GM18499 (cell line): ENCODE measurements at regions not wholly inside any gene's neighbourhood (a gene's known extent, or its start where the extent isn't known, plus 50 kb on each side); places are given as distances from the start of the nearest gene placed in this dataset.

Experiments used
- ATAC-seq: cut with Tn5 transposase; IDR thresholded peaks from one replicate; pipeline ENCODE4 v1.9.1; 2021; ENCODE audit warnings: moderate number of reproducible peaks; ENCODE audit not compliant: insufficient read depth, unreplicated experiment

- no peak for ATAC-seq
Observed at GRCh38 chr12:115859231-115859630, 418.3 kb downstream of the MED13L start.

GRCh38 chr12:115857923-115858322 lies 419.6 kb downstream of the MED13L start:
- ATAC-seq: no peak

GRCh38 chr12:115857160-115857920 lies 420.2 kb downstream of the MED13L start:
- no peak for ATAC-seq

GRCh38 chr12:115852054-115852453 lies 425.4 kb downstream of the MED13L start:
- ATAC-seq: no peak

DNA sequence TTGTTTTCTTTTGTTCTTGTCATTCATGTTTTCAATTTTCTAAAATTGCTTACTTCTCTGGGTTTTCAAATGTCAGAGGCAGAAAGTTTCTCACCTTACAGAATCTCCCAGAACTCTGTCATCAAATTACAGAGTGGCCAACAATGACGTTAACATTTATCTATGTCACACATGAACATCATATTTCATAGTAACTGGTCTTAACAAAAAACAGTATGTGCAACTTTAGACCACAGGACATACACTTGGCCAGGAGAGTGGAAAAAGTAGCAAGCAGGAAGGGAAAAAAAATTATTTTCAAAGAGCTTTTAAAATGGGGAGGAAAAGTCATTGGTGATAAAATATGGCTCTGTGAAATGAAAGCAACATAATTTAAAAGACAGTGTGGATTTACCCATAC lies 426.5 kb downstream of the MED13L start:
- ATAC-seq: no peak

GRCh38 chr12:115849262-115849943 lies 428.1 kb downstream of the MED13L start:
- no peak for ATAC-seq

DNA sequence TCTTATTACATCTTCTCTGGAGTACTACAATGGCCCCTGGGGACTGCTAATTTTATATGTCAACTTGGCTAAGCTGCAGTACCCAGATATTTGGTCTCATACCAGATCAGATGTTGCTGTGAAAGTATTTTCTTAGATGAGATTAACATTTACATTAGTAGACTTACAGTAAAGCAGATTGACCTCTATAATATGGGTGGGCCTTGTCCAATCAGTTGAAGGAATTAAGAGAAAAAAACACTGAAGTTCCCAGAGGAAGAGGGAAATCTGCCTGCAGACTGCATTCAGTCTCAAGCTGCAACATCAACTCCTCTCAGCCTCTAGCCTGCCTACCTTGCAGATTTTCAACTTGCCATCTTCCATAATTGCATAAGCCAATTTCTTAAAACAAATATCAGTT lies 430.1 kb downstream of the MED13L start:
- ATAC-seq: no peak

- ATAC-seq: no peak
Observed at GRCh38 chr12:115846516-115846915, 431.0 kb downstream of the MED13L start.

GRCh38 chr12:115840159-115840558 lies 437.3 kb downstream of the MED13L start:
- no peak for ATAC-seq

- no peak for ATAC-seq
Observed at GRCh38 chr12:115838952-115839351, 438.5 kb downstream of the MED13L start.

DNA sequence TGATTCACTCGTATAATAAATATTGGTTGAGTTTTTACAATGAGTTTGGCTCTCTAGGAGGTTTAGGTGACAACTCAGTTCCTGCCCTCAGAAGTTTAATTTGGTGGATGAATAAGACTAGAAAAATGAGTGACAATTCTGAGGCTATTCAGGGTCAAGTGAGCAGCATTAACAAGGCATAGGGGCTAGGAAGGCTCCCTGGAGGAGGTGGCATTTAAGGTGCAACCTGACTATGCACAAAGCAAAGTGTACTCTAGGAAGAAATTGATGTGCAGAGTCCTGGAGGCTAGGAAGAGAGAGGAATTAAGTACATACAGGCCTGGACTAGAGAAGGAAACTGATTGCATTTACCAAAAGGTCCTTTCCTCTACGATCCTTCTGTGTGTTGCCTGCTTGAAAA lies 440.3 kb downstream of the MED13L start:
- no peak for ATAC-seq

DNA sequence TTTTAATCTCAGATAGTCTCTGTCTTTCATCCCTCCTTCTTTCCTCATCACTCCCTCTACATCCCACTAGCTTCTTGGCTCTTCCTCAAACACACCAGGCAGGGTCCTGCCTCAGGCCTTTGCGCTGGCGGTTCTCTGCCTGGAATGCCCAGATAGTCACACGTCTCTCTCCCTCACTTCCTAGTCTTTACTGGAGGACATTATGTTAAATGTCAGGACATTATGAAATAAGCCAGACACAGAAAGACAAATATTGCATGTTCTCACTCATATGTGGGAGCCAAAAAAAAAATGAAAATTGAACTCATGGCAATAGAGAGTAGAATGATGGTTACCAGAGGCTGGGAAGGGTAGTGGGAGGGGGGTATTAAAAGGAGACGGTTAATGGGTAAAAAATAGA lies 442.0 kb downstream of the MED13L start:
- no peak for ATAC-seq

DNA sequence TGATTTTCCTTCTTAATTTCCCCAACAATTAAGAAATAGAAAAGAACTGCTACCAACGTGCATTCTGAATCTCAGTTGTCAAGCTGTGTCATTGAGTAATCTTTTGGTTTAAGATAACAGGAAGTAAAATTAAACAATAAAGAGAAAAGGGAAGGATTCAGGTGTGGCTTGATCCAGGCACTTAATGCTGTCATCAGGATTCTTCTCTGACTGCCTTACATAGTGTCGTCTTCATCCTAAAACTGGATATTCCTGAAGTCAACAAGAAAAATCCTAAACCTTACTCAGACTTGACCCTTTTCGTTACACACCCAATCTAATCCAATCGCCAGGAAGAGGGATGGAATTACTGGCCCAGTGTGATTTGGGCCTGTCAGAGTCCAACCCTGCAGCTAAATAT lies 443.8 kb downstream of the MED13L start:
- no peak for ATAC-seq

- no peak for ATAC-seq
Observed at GRCh38 chr12:115830633-115831032, 446.9 kb downstream of the MED13L start.

DNA sequence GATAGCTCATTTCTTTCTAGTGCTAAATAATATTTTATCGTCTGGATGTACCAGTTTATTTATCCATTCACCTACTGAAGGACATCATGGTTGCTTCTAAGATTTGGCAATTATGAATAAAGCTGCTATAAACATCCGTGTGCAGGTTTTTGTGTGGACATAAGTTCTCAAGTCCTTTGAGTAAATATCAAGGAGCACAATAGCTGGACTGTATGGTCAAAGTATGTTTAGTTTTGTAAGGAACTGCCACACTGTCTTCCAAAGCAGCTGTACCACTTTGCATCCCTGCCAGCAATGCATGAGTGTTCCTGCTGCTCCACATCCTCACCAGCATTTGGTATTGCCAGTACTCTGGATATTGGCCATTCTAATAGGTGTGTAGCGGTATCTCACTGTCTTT lies 447.4 kb downstream of the MED13L start:
- no peak for ATAC-seq

DNA sequence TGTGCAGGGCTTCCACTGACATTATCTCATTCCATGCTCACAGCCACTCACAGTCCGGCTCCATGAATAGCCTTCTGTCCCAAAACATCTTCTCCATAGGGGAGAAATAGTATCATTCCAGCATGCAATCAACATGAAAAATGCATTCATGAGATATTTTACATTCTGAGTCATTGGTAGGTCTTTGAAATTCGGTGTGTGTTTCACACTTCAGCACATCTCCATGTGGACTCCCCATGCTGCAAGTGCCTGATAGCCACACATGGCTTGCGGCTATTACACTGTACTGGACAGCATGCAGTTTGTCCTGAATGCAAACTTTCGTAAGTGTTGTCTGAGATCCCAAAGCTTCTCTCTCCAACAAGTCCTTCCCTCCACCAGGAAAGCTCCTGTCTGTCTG lies 449.3 kb downstream of the MED13L start:
- no peak for ATAC-seq

GRCh38 chr12:115824936-115825602 lies 452.4 kb downstream of the MED13L start:
- ATAC-seq: no peak

- no peak for ATAC-seq
Observed at GRCh38 chr12:115823635-115824034, 453.9 kb downstream of the MED13L start.

GRCh38 chr12:115820656-115821055 lies 456.8 kb downstream of the MED13L start:
- no peak for ATAC-seq

DNA sequence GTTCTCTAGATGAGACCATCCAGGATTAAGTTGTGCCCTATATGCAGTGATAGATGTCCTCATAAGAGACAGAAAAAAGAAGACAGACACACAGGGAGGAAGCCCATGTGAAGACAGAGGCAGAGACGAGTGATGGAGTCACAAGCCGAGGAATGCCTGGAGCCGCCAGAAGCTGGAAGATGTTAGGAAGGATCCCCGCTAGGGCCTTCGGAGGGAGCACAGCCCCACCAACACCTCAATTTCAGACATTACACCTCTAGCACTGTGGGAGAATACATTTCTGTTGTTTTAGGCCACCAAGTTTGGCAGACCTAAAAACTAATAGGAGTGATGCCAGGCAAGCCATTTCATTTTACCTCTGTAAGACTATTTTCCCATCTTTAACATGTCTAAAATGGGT lies 458.5 kb downstream of the MED13L start:
- ATAC-seq: no peak

DNA sequence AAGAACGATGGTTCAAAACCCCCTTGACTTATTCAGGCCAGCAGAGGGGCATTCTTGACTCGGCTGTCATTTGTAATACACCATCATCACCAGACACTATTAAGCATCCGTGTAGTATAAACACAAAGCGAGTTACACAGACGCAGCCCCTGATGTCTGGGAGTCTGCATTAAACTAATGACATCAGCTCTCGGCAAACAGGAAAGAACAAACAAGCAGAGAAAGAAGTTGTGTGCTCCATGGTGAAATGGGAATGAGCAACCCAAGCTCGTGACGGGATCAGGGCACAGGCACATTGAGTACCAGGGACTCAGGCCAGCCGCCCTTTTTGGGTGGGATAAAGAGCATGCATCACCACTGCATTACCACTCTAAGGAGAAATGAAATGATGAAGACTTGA lies 460.1 kb downstream of the MED13L start:
- no peak for ATAC-seq
